ENCODE measurements at regions not wholly inside any gene's neighbourhood (a gene's known extent, or its start where the extent isn't known, plus 50 kb on each side); places are given as distances from the start of the nearest gene placed in this dataset.

- no peak overlapping the region for H3K27ac ChIP-seq
- no peaks in the 10 kb centered on the region for H3K36me3 ChIP-seq
- TF ChIP-seq CTCF (IDR thresholded peaks at IDR 0.05) (no peak), POLR2A (IDR thresholded peaks at IDR 0.05) (no peak), EP300 (IDR thresholded peaks at IDR 0.05) (no peak), POLR2AphosphoS5 (IDR thresholded peaks at IDR 0.05) (no peak)
- peaks cover 0 to under 1% (median 0%) of the 10 kb centered on the region in 4 donors for H3K9me3 ChIP-seq
- intact Hi-C loops (cut with DNase I; ENCODE audit: low total_unique reads), result no loop called here
- no peak for DNase-seq
- peaks cover 0 to 6% (median 0%) of the 10 kb centered on the region in 3 donors for H3K27me3 ChIP-seq
- peaks cover 0 to 9% (median 3%) of the 10 kb centered on the region in 4 donors for H3K4me1 ChIP-seq
- 77 to 89% (median 86%) methylated on average over 9 of the region's 9 CpGs for WGBS, 5 donors
- H3K4me3 ChIP-seq, result no peak overlapping the region
Measured at GRCh38 chr22:47472636-47473035, 710.2 kb downstream of the TBC1D22A start.

GRCh38 chr22:47471406-47471805, 709.0 kb downstream of the TBC1D22A start:
- DNase-seq, result no peak
- Histone ChIP-seq H3K27me3 (peaks cover 0 to 12% (median 0%) of the 10 kb centered on the region in 3 donors), H3K36me3 (no peaks in the 10 kb centered on the region), H3K4me1 (peaks cover 0 to 9% (median 3%) of the 10 kb centered on the region in 4 donors), H3K4me3 (no peak overlapping the region), H3K9me3 (peaks cover 0 to 12% (median 8%) of the 10 kb centered on the region in 4 donors), H3K27ac (no peak overlapping the region)
- intact Hi-C loops (cut with DNase I; ENCODE audit: low total_unique reads), result no loop called here
- TF ChIP-seq EP300 (IDR thresholded peaks at IDR 0.05) (no peak), POLR2AphosphoS5 (IDR thresholded peaks at IDR 0.05) (no peak), POLR2A (IDR thresholded peaks at IDR 0.05) (no peak), CTCF (IDR thresholded peaks at IDR 0.05) (no peak)
- 61 to 69% (median 64%) methylated on average over 3 of the region's 3 CpGs for WGBS, 5 donors

GRCh38 chr22:47465809-47466208, 703.4 kb downstream of the TBC1D22A start:
- no peaks in the 10 kb centered on the region for H3K36me3 ChIP-seq
- 49 to 80% (median 64%) methylated on average over 2 of the region's 2 CpGs for WGBS, 5 donors
- no peak overlapping the region for H3K27ac ChIP-seq
- no peak overlapping the region for H3K4me3 ChIP-seq
- H3K9me3 ChIP-seq, result peaks cover 0 to 18% (median 10%) of the 10 kb centered on the region in 4 donors
- intact Hi-C loops (cut with DNase I; ENCODE audit: low total_unique reads), result no loop called here
- H3K27me3 ChIP-seq, result peaks cover 0 to 17% (median 0%) of the 10 kb centered on the region in 3 donors
- TF ChIP-seq CTCF (IDR thresholded peaks at IDR 0.05) (no peak), POLR2A (IDR thresholded peaks at IDR 0.05) (no peak), EP300 (IDR thresholded peaks at IDR 0.05) (no peak), POLR2AphosphoS5 (IDR thresholded peaks at IDR 0.05) (no peak)
- no peak for DNase-seq
- no peaks in the 10 kb centered on the region for H3K4me1 ChIP-seq

- intact Hi-C loops (cut with DNase I; ENCODE audit: low total_unique reads), result no loop called here
- no peaks in the 10 kb centered on the region for H3K36me3 ChIP-seq
- DNase-seq, result no peak
- 74 to 88% (median 87%) methylated on average over 8 of the region's 8 CpGs for WGBS, 5 donors
- TF ChIP-seq POLR2A (IDR thresholded peaks at IDR 0.05), result no peak
- no peak for TF ChIP-seq CTCF (IDR thresholded peaks at IDR 0.05)
- TF ChIP-seq POLR2AphosphoS5 (IDR thresholded peaks at IDR 0.05), result no peak
- TF ChIP-seq EP300 (IDR thresholded peaks at IDR 0.05), result no peak
- H3K9me3 ChIP-seq, result peaks cover 0 to 18% (median 10%) of the 10 kb centered on the region in 4 donors
- H3K27ac ChIP-seq, result no peak overlapping the region
- H3K4me3 ChIP-seq, result no peak overlapping the region
- H3K4me1 ChIP-seq, result no peaks in the 10 kb centered on the region
- H3K27me3 ChIP-seq, result peaks cover 0 to 15% (median 0%) of the 10 kb centered on the region in 3 donors
Measured at GRCh38 chr22:47465222-47465621, 702.8 kb downstream of the TBC1D22A start.
